ENCODE measurements at regions not wholly inside any gene's neighbourhood (a gene's known extent, or its start where the extent isn't known, plus 50 kb on each side); places are given as distances from the start of the nearest gene placed in this dataset.

DNA sequence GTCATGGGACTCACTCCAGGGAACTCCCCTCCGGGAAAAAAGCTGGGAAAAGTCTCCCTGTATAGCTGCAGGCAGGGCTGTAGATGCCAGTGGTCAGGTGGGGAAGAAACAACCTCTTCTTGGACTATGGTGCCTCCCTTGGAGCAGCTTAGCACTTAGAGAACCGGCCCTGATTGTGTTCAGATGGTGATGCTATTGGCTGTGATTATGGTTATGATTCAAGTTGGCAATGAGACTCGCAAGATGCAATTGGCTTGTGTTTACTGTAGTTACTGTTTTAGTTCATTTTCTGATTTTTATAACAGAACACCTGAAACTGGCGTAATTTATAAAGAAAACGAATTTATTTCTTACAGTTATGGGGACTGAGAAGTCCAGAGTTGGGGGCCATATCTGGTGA is 80.9 kb upstream of the ADRA1D start:
- no peak overlapping the region for H3T11ph ChIP-seq (ENCODE audit: low read length)
- TF ChIP-seq CTCF (conservative IDR thresholded peaks at IDR 0.05) = no peak
- no peaks in the 10 kb centered on the region for H3K9me3 Mint-ChIP-seq
- H3K14ac ChIP-seq (ENCODE audit: insufficient read depth, low read length) = no peak overlapping the region
- peaks cover 4% of the 10 kb centered on the region for H3K27me3 Mint-ChIP-seq (ENCODE audit: low read depth)
- H3K4ac ChIP-seq (ENCODE audit: low read depth, low read length) = no peak overlapping the region
- H4K8ac ChIP-seq (replicated peaks; ENCODE audit: insufficient read length, low read depth, low read length) = no peak overlapping the region
- DNase-seq = no peak
- no peak overlapping the region for H3K27ac ChIP-seq (ENCODE audit: insufficient read length, low read depth, low read length)
- no peaks in the 10 kb centered on the region for H4K20me1 ChIP-seq (ENCODE audit: control insufficient read depth, insufficient read depth, insufficient read length)
- H2AFZ ChIP-seq (ENCODE audit: low read length) = no peak overlapping the region
- no CpG with 5 or more reads among the region's 5 CpGs for WGBS (ENCODE audit: extremely low coverage, insufficient read length, low lambda C conversion rate)
- H4K91ac ChIP-seq (ENCODE audit: insufficient read length, low read depth, low read length) = no peak overlapping the region
- no peak overlapping the region for H2BK12ac ChIP-seq (ENCODE audit: insufficient read length, low read depth, low read length)
- no peak overlapping the region for H2BK5ac ChIP-seq (ENCODE audit: insufficient read length, low read length)
- H3K9ac ChIP-seq (ENCODE audit: extremely low read depth, insufficient read length, low read length) = no peak overlapping the region
- no peaks in the 10 kb centered on the region for H3K79me2 ChIP-seq (ENCODE audit: insufficient read depth, low read length)
- no peak overlapping the region for H3K27ac Mint-ChIP-seq
- H3K23ac ChIP-seq (ENCODE audit: insufficient read length, low read depth, low read length) = no peak overlapping the region
- no peaks in the 10 kb centered on the region for H3K79me1 ChIP-seq (ENCODE audit: insufficient read depth, low read depth, low read length, poor library complexity, severe bottlenecking)
- H2BK15ac ChIP-seq (ENCODE audit: low read depth, low read length) = no peak overlapping the region
- H2BK120ac ChIP-seq (ENCODE audit: low read depth, low read length, poor library complexity, severe bottlenecking) = no peak overlapping the region
- H3K23me2 ChIP-seq (ENCODE audit: insufficient read length, low read depth, low read length, poor library complexity, severe bottlenecking) = no peaks in the 10 kb centered on the region
- H3K27me3 ChIP-seq (ENCODE audit: insufficient read depth, low read length) = no peaks in the 10 kb centered on the region; the same call in 1 of the 2 replicates
- H2AK5ac ChIP-seq (ENCODE audit: insufficient read length, low read length) = no peak overlapping the region
- no peak overlapping the region for H3K4me2 ChIP-seq (ENCODE audit: insufficient read depth, insufficient read length, low read length)
- no peak overlapping the region for H3K4me3 Mint-ChIP-seq
- H3K9me3 ChIP-seq (ENCODE audit: control insufficient read depth, low read depth, low read length) = no peaks in the 10 kb centered on the region
- no peak overlapping the region for H4K5ac ChIP-seq (ENCODE audit: insufficient read length, low read depth, low read length)
- no peak overlapping the region for H2BK20ac ChIP-seq (ENCODE audit: low read depth, low read length, poor library complexity, severe bottlenecking)
- no peaks in the 10 kb centered on the region for H3K4me1 Mint-ChIP-seq
- H3K56ac ChIP-seq (ENCODE audit: insufficient read length, low read depth, low read length) = no peak overlapping the region
- H3K36me3 Mint-ChIP-seq (ENCODE audit: insufficient read depth in 1 of 3, low read depth in 3 of 3) = no peaks in the 10 kb centered on the region; a peak in 1 of 7 replicates
- H3K18ac ChIP-seq (ENCODE audit: insufficient read length, low read depth, low read length) = no peak overlapping the region
- no peaks in the 10 kb centered on the region for H3K4me1 ChIP-seq (ENCODE audit: insufficient read depth, low read length)

All from H9 (cell line).